ENCODE measurements at regions not wholly inside any gene's neighbourhood (a gene's known extent, or its start where the extent isn't known, plus 50 kb on each side); places are given as distances from the start of the nearest gene placed in this dataset.

DNA sequence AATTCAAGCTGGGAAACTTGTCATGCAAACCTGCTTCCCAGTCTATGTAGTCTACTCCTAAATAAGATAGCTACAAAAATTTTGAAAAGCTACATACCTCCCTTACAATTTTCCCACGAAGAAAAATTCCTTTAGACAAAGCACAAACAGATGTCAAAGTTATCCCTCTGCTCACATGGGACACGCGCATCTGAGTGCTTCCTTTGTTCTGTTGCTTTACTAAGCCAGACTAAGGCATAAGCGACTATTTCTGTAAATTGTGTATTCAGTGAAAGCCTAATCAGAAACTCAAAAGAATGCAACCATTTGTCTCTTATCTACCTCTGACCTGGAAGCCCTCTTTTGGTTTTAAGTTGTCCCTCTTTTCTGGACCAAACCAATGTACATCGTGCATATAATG lies 583.7 kb upstream of the B3GAT1 start (continued):
- TF ChIP-seq ZNF696 (CRISPR knock-in tag; conservative IDR thresholded peaks at IDR 0.05) (no peak), PTBP1 (IDR thresholded peaks at IDR 0.05; ENCODE audit: low read depth, low read length) (no peak), CXXC5 (CRISPR knock-in tag; IDR thresholded peaks at IDR 0.05) (no peak), HMG20B (CRISPR knock-in tag; IDR thresholded peaks at IDR 0.05) (no peak), MAX (CRISPR knock-in tag; IDR thresholded peaks at IDR 0.05) (no peak), IFI16 (CRISPR knock-in tag; IDR thresholded peaks at IDR 0.05) (no peak), ARID1B (IDR thresholded peaks at IDR 0.05) (no peak), ZFPM2 (CRISPR knock-in tag; IDR thresholded peaks at IDR 0.05) (no peak)
- TF ChIP-seq, protein P1, sequence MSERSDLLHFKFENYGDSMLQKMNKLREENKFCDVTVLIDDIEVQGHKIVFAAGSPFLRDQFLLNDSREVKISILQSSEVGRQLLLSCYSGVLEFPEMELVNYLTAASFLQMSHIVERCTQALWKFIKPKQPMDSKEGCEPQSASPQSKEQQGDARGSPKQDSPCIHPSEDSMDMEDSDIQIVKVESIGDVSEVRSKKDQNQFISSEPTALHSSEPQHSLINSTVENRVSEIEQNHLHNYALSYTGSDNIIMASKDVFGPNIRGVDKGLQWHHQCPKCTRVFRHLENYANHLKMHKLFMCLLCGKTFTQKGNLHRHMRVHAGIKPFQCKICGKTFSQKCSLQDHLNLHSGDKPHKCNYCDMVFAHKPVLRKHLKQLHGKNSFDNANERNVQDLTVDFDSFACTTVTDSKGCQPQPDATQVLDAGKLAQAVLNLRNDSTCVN (CRISPR knock-in tag; IDR thresholded peaks at IDR 0.05) = no peak

GRCh38 chr11:134994431-134994830 lies 582.4 kb upstream of the B3GAT1 start:
- intact Hi-C loops (cut with micrococcal nuclease) (no loop called here), in situ Hi-C loops (cut with MboI) (no loop called here)
- FAIRE-seq = no peak
- no TSS peak for BruUV-seq (replicated peaks)
- Histone ChIP-seq H3K9me1 (ENCODE audit: control insufficient read depth, insufficient read depth, low read length) (no peaks in the 10 kb centered on the region), H3K79me2 (ENCODE audit: control insufficient read depth, insufficient read depth, low read length) (no peaks in the 10 kb centered on the region), H3K4me3 (no peak overlapping the region), H3K9ac (ENCODE audit: insufficient read depth in 1 of 2, low read depth in 2 of 2, low read length in 2 of 2) (no peak overlapping the region), H3K4me2 (ENCODE audit: insufficient read depth, low read length) (no peak overlapping the region), H3K27ac (ENCODE audit: extremely low read depth, low read depth, low read length) (no peak overlapping the region), H3K36me3 (ENCODE audit: control insufficient read depth, insufficient read depth, low read length) (no peaks in the 10 kb centered on the region), H3K27me3 (ENCODE audit: control insufficient read depth in 2 of 2, insufficient read depth in 2 of 2, low read length in 2 of 2) (no peaks in the 10 kb centered on the region), H3K9me3 (replicated peaks; ENCODE audit: control insufficient read depth, insufficient read depth, low read depth, low read length) (no peaks in the 10 kb centered on the region), H2AFZ (ENCODE audit: low read depth, low read length) (no peak overlapping the region), H4K20me1 (replicated peaks; ENCODE audit: control insufficient read depth, insufficient read depth, low read length) (no peaks in the 10 kb centered on the region), H3K4me1 (replicated peaks in 1 of 2; ENCODE audit: control insufficient read depth in 2 of 2, insufficient read depth in 2 of 2, low read length in 2 of 2) (no peaks in the 10 kb centered on the region; a peak in 1 of 5 replicates)
- DNase-seq (ENCODE audit: extremely low read depth in 1 of 4, low spot score in 3 of 4) = no peak
- ATAC-seq = no peak
- CTCF ChIA-PET (ENCODE audit: low intra/inter-chr PET ratio) = no interaction called here
- POLR2A ChIA-PET = no interaction called here
- TF ChIP-seq ZBTB11 (CRISPR knock-in tag; IDR thresholded peaks at IDR 0.05) (no peak), RBM22 (IDR thresholded peaks at IDR 0.05; ENCODE audit: low read depth, low read length, poor library complexity, severe bottlenecking) (no peak), TBP (optimal IDR thresholded peaks at IDR 0.05; ENCODE audit: low read depth, low read length) (no peak), C11orf30 (IDR thresholded peaks at IDR 0.05; ENCODE audit: low read depth) (no peak), ETV6 (IDR thresholded peaks at IDR 0.05; ENCODE audit: borderline replicate concordance in 1 of 2, low read depth in 2 of 2, low read length in 1 of 2) (no peak), ETV6 (CRISPR knock-in tag; IDR thresholded peaks at IDR 0.05; ENCODE audit: borderline replicate concordance) (no peak), CC2D1A (IDR thresholded peaks at IDR 0.05) (no peak)
- TF ChIP-seq, protein P2, sequence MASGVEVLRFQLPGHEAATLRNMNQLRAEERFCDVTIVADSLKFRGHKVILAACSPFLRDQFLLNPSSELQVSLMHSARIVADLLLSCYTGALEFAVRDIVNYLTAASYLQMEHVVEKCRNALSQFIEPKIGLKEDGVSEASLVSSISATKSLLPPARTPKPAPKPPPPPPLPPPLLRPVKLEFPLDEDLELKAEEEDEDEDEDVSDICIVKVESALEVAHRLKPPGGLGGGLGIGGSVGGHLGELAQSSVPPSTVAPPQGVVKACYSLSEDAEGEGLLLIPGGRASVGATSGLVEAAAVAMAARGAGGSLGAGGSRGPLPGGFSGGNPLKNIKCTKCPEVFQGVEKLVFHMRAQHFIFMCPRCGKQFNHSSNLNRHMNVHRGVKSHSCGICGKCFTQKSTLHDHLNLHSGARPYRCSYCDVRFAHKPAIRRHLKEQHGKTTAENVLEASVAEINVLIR (CRISPR knock-in tag; IDR thresholded peaks at IDR 0.05) = no peak
